NB4 (cell line): ENCODE measurements at regions not wholly inside any gene's neighbourhood (a gene's known extent, or its start where the extent isn't known, plus 50 kb on each side); places are given as distances from the start of the nearest gene placed in this dataset.

Experiments used
- DNase-seq: peaks from one replicate; pipeline ENCODE4 v3.0.0; 2010; ENCODE audit warnings: low read depth
- H3K4me3 ChIP-seq: one replicate; pipeline ENCODE4 v1.5.1; 2011; ENCODE audit warnings: mild to moderate bottlenecking, low read depth, low read length, moderate library complexity
- MYC ChIP-seq: IDR thresholded peaks from 2 replicates; pipeline ENCODE4 v1.6.1; 2011; ENCODE audit warnings: low read depth, low read length
- POLR2A ChIP-seq: IDR thresholded peaks from 2 replicates; pipeline ENCODE4 v1.6.1; 2011; ENCODE audit warnings: mild to moderate bottlenecking; ENCODE audit not compliant: insufficient read length; ENCODE audit errors: extremely low read depth
- TF ChIP-seq, protein P1 (sequence below): IDR thresholded peaks from one replicate; pipeline ENCODE4 v1.5.1; 2012; ENCODE audit warnings: low read depth, low read length
- TF ChIP-seq, protein P2 (sequence below): IDR thresholded peaks from 2 replicates; pipeline ENCODE4 v1.6.1; 2011; ENCODE audit warnings: low read depth, low read length

DNA sequence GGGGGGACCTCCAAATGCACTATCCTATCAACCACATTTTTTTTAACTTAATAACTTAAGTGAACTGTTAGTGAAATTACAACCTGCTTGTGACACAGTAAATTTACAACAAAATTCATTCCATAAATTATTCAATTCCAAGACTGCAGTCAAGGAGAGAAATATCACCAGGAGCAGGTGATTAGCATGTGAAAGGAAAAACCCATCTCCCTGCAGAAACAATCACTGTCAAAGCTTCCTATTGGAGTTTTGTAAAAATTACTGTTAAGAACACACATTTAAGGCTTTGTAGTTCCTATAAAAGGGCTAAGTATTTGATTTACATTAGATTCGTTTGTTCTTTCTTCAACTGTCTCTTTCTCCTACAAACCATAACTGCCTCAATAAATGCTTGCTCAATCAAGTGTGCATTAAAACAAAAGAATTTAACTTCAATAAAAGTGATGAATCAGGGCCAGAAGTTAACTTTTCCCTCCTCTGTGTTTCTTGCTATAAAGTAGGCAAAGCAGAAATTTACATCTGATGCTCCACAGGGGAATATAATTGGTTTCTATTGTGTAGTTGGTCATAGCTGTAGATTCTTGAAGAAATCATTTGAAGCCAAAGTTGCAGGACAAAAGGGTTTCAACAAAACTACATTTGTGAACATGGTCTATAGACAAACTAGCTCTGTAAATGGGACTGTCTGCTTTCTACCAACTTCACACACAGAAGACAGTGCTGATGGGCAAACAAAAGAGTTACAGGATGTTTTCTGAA is 195.1 kb upstream of the PSMD7 start:
- no peak for DNase-seq
- TF ChIP-seq POLR2A (no peak), MYC (no peak)
- TF ChIP-seq, protein P1, sequence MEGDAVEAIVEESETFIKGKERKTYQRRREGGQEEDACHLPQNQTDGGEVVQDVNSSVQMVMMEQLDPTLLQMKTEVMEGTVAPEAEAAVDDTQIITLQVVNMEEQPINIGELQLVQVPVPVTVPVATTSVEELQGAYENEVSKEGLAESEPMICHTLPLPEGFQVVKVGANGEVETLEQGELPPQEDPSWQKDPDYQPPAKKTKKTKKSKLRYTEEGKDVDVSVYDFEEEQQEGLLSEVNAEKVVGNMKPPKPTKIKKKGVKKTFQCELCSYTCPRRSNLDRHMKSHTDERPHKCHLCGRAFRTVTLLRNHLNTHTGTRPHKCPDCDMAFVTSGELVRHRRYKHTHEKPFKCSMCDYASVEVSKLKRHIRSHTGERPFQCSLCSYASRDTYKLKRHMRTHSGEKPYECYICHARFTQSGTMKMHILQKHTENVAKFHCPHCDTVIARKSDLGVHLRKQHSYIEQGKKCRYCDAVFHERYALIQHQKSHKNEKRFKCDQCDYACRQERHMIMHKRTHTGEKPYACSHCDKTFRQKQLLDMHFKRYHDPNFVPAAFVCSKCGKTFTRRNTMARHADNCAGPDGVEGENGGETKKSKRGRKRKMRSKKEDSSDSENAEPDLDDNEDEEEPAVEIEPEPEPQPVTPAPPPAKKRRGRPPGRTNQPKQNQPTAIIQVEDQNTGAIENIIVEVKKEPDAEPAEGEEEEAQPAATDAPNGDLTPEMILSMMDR, result no peak
- TF ChIP-seq, protein P2, sequence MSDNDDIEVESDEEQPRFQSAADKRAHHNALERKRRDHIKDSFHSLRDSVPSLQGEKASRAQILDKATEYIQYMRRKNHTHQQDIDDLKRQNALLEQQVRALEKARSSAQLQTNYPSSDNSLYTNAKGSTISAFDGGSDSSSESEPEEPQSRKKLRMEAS, result no peak
- no peak overlapping the region for H3K4me3 ChIP-seq

DNA sequence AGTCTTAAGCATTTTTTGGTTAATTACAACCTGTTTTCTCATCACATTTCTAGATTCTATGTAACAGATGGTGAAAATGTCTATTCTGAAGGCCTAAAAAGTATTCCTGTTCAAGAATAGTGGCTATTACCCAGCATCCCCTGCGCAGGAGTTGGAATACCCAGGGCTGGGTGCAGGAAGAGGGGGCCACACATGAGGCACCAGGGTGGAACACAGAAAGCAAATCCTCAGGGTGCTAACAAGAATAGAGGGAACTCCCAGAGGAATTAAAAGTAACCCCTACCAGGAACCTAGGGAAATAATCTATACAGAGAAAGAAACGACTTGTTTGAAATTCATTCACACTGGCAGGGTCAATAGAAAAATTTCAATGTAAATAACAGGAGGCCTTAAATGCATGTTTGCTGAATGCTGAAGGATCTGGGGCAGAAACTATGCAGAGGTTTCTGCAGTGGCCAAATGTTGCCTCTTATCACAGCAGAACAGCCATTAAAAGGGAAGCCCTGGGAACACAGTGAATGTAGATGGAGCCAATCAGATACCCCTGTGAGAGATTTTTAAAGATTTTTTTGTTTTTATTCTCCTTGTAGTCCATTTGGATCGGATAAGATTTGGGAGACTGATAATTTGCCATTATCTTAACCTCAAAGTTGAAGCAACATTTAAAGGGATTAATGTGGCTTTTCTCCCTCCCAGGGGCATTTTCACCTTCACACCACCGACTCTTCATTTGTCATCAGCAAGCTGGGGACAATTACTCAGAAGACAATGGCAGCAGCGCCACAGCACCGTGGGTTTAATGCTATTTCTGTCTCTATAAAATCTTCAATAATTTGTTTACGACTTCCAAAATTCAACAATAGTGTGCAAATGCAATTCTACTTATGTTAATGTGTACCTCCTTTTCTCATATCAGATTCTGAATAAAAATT is 196.0 kb upstream of the PSMD7 start:
- H3K4me3 ChIP-seq, result no peak overlapping the region
- DNase-seq, result no peak
- TF ChIP-seq, protein P1, result no peak
- no peak for TF ChIP-seq POLR2A
- TF ChIP-seq, protein P2, result no peak
- no peak for TF ChIP-seq MYC

DNA sequence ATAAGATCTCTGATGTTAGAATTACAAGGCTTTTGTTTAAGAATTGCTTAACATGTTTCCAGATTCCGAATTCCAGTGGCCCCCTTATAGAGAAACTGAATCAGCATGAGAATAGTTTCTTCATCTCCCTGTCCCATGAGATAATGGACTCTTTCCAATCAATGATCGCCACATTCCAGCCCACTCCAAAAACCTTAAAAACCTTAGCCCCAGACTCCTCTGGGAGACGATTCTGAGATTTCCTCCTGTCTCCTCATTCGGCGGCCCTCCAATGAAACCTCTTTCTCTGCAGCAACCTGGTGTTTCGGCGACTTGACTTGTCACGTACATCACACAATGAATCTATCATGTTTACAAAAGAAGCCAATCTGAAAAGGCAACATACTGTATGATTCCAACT is 197.1 kb upstream of the PSMD7 start:
- no peak for DNase-seq
- TF ChIP-seq MYC, result no peak
- H3K4me3 ChIP-seq, result no peak overlapping the region

DNA sequence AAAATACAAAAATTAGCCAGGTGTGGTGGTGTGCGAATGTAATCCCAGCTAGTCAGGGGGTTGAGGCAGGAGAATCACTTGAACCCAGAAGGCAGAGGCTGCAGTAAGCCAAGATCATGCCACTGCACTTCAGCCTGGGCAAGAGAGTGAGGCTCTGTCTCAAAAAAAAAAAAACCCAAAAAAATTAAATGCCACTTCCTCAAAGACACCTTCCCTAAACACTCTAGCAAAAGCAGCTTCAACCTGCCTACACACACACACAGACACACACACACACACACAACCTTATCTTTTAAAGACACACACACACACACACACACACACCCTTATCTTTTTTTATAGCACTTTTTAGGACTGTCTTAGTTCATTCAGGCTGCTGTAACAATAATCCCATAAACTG is 201.7 kb upstream of the PSMD7 start:
- no peak overlapping the region for H3K4me3 ChIP-seq
- TF ChIP-seq, protein P2, result no peak
- TF ChIP-seq, protein P1, result no peak
- TF ChIP-seq POLR2A, result no peak
- TF ChIP-seq MYC, result no peak
- no peak for DNase-seq

DNA sequence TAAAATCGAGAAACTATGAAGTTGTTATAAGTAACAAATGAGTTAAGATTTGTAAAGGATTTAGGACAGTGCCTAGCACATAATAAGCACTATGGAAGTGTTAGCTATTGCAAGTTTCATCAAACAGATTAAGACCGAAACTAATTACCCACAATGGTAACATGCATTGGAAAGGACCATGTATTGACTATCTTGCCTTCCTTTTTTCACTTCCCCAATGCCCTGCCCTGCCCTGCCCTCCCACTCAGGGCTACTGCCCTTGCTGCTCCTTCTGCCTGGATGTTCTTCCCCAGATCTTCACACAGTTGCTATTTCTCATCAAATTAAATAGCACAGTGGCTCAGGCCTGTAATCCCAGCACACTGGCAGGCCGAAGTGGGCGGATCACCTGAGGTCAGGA is 202.1 kb upstream of the PSMD7 start:
- no peak overlapping the region for H3K4me3 ChIP-seq
- no peak for DNase-seq
- TF ChIP-seq, protein P1, result no peak
- TF ChIP-seq POLR2A, result no peak
- no peak for TF ChIP-seq MYC
- TF ChIP-seq, protein P2, result no peak

DNA sequence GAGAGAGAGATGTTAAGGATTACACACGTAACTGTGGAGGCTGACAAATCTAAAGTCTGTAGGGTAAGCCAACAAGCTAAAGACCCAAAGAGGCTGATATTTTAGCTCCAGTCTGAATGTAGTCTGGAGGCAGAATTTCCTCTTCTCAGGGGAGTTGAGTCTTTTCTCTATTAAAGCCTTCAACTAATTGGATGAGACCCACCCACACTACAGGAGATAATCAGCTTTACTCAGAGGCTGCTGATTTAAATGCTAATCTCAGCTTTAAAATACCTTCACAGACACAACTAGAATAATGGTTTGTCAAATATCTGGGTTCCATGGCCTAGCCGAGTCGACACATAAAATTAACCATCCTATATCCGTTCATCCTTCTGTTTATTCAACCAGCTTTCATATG is 204.3 kb upstream of the PSMD7 start:
- H3K4me3 ChIP-seq, result no peak overlapping the region
- no peak for DNase-seq
- TF ChIP-seq MYC (no peak), POLR2A (no peak)
- TF ChIP-seq, protein P2, result no peak
- TF ChIP-seq, protein P1, result no peak
